ENCODE measurements at regions not wholly inside any gene's neighbourhood (a gene's known extent, or its start where the extent isn't known, plus 50 kb on each side); places are given as distances from the start of the nearest gene placed in this dataset.

DNA sequence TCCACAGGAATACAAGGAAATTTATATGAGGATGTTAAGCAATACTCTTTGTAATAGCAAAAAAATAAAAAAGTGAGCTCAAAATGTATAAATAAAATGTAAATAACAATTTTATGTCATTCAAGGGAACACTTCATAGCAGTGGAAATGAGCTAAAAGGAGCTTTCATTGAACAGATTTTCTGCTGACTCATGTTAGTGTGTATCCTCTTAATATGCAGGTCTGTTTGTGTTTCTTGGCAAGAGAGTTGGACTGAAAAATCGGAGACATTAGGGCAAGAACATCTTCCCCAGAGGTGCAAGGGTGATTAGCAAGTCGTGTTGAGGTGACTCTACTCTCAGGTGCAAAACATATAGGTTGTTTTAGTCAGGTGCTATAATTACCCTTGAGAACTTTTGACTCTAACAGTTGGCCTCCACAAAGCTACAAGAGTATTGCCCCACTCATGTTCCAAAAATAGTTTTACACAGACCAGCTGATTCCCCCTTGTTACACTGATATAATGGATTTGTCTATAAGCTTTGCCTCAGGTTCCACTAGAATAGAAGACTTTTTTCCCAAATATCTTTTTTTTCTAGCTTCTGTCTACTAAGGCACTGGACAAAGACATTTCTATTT lies 702.9 kb downstream of the TENT5A start:
- no peak for TF ChIP-seq GATA3 (IDR thresholded peaks at IDR 0.05; ENCODE audit: low read depth, low read length)
- no peak for TF ChIP-seq GATA2 (IDR thresholded peaks at IDR 0.05; ENCODE audit: low read depth, low read length)
